ENCODE measurements at regions not wholly inside any gene's neighbourhood (a gene's known extent, or its start where the extent isn't known, plus 50 kb on each side); places are given as distances from the start of the nearest gene placed in this dataset.

GRCh38 chr4:157775971-157776370 lies 396.9 kb downstream of the GASK1B start:
- TF ChIP-seq, protein P1, sequence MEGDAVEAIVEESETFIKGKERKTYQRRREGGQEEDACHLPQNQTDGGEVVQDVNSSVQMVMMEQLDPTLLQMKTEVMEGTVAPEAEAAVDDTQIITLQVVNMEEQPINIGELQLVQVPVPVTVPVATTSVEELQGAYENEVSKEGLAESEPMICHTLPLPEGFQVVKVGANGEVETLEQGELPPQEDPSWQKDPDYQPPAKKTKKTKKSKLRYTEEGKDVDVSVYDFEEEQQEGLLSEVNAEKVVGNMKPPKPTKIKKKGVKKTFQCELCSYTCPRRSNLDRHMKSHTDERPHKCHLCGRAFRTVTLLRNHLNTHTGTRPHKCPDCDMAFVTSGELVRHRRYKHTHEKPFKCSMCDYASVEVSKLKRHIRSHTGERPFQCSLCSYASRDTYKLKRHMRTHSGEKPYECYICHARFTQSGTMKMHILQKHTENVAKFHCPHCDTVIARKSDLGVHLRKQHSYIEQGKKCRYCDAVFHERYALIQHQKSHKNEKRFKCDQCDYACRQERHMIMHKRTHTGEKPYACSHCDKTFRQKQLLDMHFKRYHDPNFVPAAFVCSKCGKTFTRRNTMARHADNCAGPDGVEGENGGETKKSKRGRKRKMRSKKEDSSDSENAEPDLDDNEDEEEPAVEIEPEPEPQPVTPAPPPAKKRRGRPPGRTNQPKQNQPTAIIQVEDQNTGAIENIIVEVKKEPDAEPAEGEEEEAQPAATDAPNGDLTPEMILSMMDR (conservative IDR thresholded peaks at IDR 0.05; ENCODE audit: low read length), result no peak
- TF ChIP-seq EZH2phosphoT487 (IDR thresholded peaks at IDR 0.05; ENCODE audit: borderline replicate concordance, low read depth, low read length), result no peak
